Hepatocyte (in vitro differentiated cells): ENCODE measurements at regions not wholly inside any gene's neighbourhood (a gene's known extent, or its start where the extent isn't known, plus 50 kb on each side); places are given as distances from the start of the nearest gene placed in this dataset.

ENCODE experiments used
- DNase-seq: peaks from one replicate; pipeline ENCODE4 v3.0.0-alpha.2; 2016; ENCODE audit warnings: low spot score
- H2AFZ ChIP-seq: fragments of 200-600 bp; sonication (generic); 2 replicates; pipeline ENCODE4 v1.6.0; 2016; ENCODE audit warnings: antibody characterized with exemption, mild to moderate bottlenecking
- H3K27ac ChIP-seq: fragments of 200-600 bp; sonication (generic); 2 replicates; pipeline ENCODE4 v1.5.1; 2016; ENCODE audit warnings: mild to moderate bottlenecking
- H3K27me3 ChIP-seq: fragments of 200-600 bp; sonication (generic); 2 replicates; pipeline ENCODE4 v1.6.1; 2016
- H3K36me3 ChIP-seq: fragments of 200-600 bp; sonication (generic); replicated peaks from 2 replicates; pipeline ENCODE4 v1.5.1; 2016; ENCODE audit warnings: low read depth; ENCODE audit not compliant: insufficient read depth
- H3K4me1 ChIP-seq: fragments of 200-600 bp; sonication (generic); 2 replicates; pipeline ENCODE4 v1.5.1; 2016; ENCODE audit warnings: mild to moderate bottlenecking, moderate library complexity; ENCODE audit not compliant: insufficient read depth
- H3K4me2 ChIP-seq: fragments of 200-600 bp; sonication (generic); 2 replicates; pipeline ENCODE4 v1.6.0; 2016
- H3K4me3 ChIP-seq: fragments of 200-600 bp; sonication (generic); 2 replicates; pipeline ENCODE4 v1.5.1; 2016; ENCODE audit warnings: mild to moderate bottlenecking
- H3K79me2 ChIP-seq: fragments of 200-600 bp; sonication (generic); 2 replicates; pipeline ENCODE4 v1.6.0; 2017; ENCODE audit warnings: mild to moderate bottlenecking
- H3K9me2 ChIP-seq: fragments of 200-600 bp; sonication (generic); replicated peaks from 2 replicates; pipeline ENCODE4 v1.6.0; 2017; ENCODE audit warnings: mild to moderate bottlenecking; ENCODE audit not compliant: insufficient read depth
- H3K9me3 ChIP-seq: fragments of 200-600 bp; sonication (generic); 2 replicates; pipeline ENCODE4 v1.5.1; 2016; ENCODE audit warnings: low read depth, mild to moderate bottlenecking
- H4K20me1 ChIP-seq: fragments of 200-600 bp; sonication (generic); 2 replicates; pipeline ENCODE4 v1.6.0; 2016; ENCODE audit warnings: mild to moderate bottlenecking; ENCODE audit not compliant: insufficient read depth, poor library complexity, severe bottlenecking
- EZH2 ChIP-seq: fragments of 200-600 bp; sonication (generic); IDR thresholded peaks from 2 replicates; pipeline ENCODE4 v1.6.1; 2016; ENCODE audit warnings: antibody characterized with exemption, mild to moderate bottlenecking, borderline replicate concordance
- EZH2phosphoT487 ChIP-seq: fragments of 200-600 bp; sonication (generic); IDR thresholded peaks from one replicate; pipeline ENCODE4 v1.6.1; 2018; ENCODE audit warnings: antibody characterized with exemption, mild to moderate bottlenecking, low read depth, moderate library complexity; ENCODE audit not compliant: unreplicated experiment, severe bottlenecking
- WGBS: methylation state at CpG from one replicate; pipeline ENCODE4 v1.1.6; 2016; ENCODE audit warnings: low lambda C conversion rate; ENCODE audit errors: missing lambda C conversion rate; 5-methylcytosine and 5-hydroxymethylcytosine counted together
- TF ChIP-seq, protein P1 (sequence below): fragments of 200-600 bp; sonication (generic); IDR thresholded peaks from 2 replicates; pipeline ENCODE4 v1.5.1; 2016; ENCODE audit warnings: antibody characterized with exemption, mild to moderate bottlenecking; ENCODE audit not compliant: poor library complexity

DNA sequence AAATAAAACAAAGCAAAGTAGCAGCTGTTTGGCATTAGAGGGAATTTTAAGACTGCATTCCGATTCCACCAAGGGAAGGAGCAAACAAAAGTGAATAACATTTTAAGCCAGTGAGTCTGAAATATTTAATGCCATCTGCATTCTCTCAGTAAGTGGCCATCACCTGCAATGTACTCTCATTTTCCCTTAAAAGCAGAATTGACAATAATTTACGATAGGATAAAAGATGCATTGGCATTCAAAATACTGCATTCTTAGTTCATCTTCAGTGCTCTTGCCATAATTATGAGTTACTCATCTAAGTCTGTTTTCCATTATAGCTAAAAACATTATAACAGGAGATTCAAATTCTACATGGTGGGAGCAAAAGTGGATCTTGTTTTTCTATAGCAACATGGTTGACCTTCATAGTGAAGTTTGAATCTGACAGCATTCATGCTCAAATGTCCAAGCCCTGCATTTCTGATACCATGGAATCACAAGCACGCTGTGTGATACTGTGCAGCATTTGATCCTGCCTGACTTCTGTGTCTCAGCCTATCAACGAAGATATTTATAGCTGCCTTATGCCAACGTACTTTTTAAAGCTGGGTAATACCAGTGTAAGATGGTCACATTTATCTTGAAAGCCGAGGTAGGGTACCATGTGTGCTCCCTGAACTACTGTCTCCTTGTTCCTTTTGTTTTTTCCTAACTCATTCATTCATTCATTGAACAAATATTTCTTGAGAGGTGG lies 355.3 kb upstream of the IGFBP7 start:
- H3K4me1 ChIP-seq: peaks cover 5% of the 10 kb centered on the region
- H2AFZ ChIP-seq: no peak overlapping the region
- H4K20me1 ChIP-seq: no peaks in the 10 kb centered on the region
- H3K4me2 ChIP-seq: no peak overlapping the region
- TF ChIP-seq, protein P1, sequence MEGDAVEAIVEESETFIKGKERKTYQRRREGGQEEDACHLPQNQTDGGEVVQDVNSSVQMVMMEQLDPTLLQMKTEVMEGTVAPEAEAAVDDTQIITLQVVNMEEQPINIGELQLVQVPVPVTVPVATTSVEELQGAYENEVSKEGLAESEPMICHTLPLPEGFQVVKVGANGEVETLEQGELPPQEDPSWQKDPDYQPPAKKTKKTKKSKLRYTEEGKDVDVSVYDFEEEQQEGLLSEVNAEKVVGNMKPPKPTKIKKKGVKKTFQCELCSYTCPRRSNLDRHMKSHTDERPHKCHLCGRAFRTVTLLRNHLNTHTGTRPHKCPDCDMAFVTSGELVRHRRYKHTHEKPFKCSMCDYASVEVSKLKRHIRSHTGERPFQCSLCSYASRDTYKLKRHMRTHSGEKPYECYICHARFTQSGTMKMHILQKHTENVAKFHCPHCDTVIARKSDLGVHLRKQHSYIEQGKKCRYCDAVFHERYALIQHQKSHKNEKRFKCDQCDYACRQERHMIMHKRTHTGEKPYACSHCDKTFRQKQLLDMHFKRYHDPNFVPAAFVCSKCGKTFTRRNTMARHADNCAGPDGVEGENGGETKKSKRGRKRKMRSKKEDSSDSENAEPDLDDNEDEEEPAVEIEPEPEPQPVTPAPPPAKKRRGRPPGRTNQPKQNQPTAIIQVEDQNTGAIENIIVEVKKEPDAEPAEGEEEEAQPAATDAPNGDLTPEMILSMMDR: no peak
- no peaks in the 10 kb centered on the region for H3K79me2 ChIP-seq
- H3K4me3 ChIP-seq: no peak overlapping the region
- H3K27me3 ChIP-seq: no peaks in the 10 kb centered on the region
- no peaks in the 10 kb centered on the region for H3K9me2 ChIP-seq
- no peaks in the 10 kb centered on the region for H3K36me3 ChIP-seq
- no peak overlapping the region for H3K27ac ChIP-seq
- H3K9me3 ChIP-seq: no peaks in the 10 kb centered on the region
- WGBS: 60% methylated on average over 6 of the region's 6 CpGs
- no peak for DNase-seq

DNA sequence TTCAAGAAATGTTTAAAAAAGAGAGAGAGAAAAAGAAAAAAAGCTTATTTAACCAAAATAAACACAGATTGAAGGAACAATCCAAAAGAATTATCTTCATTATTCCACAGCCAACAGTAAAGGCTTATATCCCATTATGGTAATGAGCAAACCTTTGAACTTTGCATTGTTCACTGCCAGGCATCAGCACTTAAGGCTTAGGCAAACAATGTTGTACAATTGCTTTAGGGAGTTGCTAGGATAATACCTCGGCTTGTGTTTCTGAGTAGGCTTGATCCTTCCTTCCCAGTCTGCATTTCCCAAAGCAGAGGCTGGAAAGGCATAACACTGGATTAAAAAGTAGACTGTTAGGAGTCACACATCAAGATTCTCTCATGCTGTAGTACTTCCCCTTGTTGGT lies 352.7 kb upstream of the IGFBP7 start:
- H3K27me3 ChIP-seq: no peaks in the 10 kb centered on the region
- TF ChIP-seq EZH2phosphoT487 (no peak), EZH2 (no peak)
- TF ChIP-seq, protein P1: no peak
- DNase-seq: peak; percentile 48
- no peak overlapping the region for H3K4me2 ChIP-seq
- no peaks in the 10 kb centered on the region for H3K36me3 ChIP-seq
- peaks cover 5% of the 10 kb centered on the region for H3K4me1 ChIP-seq
- WGBS: 21% methylated on average over 1 of the region's 1 CpG
- no peaks in the 10 kb centered on the region for H3K9me3 ChIP-seq
- no peak overlapping the region for H2AFZ ChIP-seq
- H3K4me3 ChIP-seq: no peak overlapping the region
- no peaks in the 10 kb centered on the region for H3K79me2 ChIP-seq
- H3K27ac ChIP-seq: peak overlapping the region; percentile 20
- no peaks in the 10 kb centered on the region for H4K20me1 ChIP-seq
- H3K9me2 ChIP-seq: no peaks in the 10 kb centered on the region

DNA sequence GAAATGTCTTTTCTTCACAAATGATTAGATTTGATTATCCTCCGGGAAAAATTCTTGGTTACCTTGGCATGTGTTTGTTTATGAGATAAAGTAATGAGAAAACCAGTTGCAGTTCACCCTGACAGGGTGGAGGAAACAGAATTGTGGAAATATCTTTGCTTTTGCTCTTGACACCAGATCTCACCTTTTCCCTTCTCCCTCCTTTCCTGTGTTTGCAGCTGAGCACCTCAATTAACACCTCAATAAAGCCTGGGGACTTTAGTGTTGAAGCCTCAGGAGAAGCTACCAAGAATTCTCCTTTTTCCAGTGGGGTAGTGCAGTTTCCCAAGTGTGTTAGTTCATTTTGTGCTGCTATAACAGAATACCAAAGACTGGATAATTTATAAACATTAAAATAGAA lies 350.8 kb upstream of the IGFBP7 start:
- Histone ChIP-seq H3K9me3 (no peaks in the 10 kb centered on the region), H3K4me1 (peaks cover 5% of the 10 kb centered on the region), H3K27me3 (no peaks in the 10 kb centered on the region), H2AFZ (no peak overlapping the region), H4K20me1 (no peaks in the 10 kb centered on the region), H3K27ac (no peak overlapping the region), H3K4me2 (no peak overlapping the region), H3K79me2 (no peaks in the 10 kb centered on the region), H3K36me3 (no peaks in the 10 kb centered on the region), H3K9me2 (no peaks in the 10 kb centered on the region), H3K4me3 (no peak overlapping the region)
- no peak for DNase-seq
- TF ChIP-seq, protein P1: no peak
- no peak for TF ChIP-seq EZH2phosphoT487
- no peak for TF ChIP-seq EZH2
- 50% methylated on average over 1 of the region's 1 CpG for WGBS

DNA sequence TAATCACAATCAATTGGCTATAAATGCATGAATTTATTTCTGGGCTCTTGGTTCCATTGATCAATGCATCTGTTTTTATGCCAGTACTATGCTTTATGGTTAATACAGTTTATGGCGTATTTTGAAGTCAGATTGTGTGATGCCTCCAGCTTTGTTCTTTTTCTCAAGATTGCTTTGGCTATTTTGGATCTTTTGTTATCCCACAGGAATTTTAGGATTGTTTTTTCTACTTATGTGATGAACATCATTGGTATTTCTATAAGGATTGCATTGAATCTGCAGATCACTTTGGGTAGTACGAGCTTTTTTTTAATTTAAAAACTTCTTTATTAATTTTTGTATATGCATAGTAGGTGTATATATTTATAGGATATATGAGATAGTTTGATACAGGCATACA lies 338.7 kb upstream of the IGFBP7 start:
- DNase-seq: no peak
- H3K4me2 ChIP-seq: no peak overlapping the region
- no peaks in the 10 kb centered on the region for H3K9me3 ChIP-seq
- WGBS: 45% methylated on average over 2 of the region's 2 CpGs
- no peak overlapping the region for H3K4me3 ChIP-seq
- H4K20me1 ChIP-seq: no peaks in the 10 kb centered on the region
- H3K36me3 ChIP-seq: no peaks in the 10 kb centered on the region
- no peak overlapping the region for H3K27ac ChIP-seq
- H3K27me3 ChIP-seq: no peaks in the 10 kb centered on the region
- H3K4me1 ChIP-seq: no peaks in the 10 kb centered on the region
- H3K9me2 ChIP-seq: no peaks in the 10 kb centered on the region
- H3K79me2 ChIP-seq: no peaks in the 10 kb centered on the region
- H2AFZ ChIP-seq: no peak overlapping the region
- TF ChIP-seq EZH2: no peak
- no peak for TF ChIP-seq EZH2phosphoT487
- TF ChIP-seq, protein P1: no peak
